ENCODE measurements at regions not wholly inside any gene's neighbourhood (a gene's known extent, or its start where the extent isn't known, plus 50 kb on each side); places are given as distances from the start of the nearest gene placed in this dataset.
"Not testable (repeated sequence)": the region's sequence is repeated elsewhere in the genome, so short reads cannot be mapped to it uniquely, and the experiment has no call there.

DNA sequence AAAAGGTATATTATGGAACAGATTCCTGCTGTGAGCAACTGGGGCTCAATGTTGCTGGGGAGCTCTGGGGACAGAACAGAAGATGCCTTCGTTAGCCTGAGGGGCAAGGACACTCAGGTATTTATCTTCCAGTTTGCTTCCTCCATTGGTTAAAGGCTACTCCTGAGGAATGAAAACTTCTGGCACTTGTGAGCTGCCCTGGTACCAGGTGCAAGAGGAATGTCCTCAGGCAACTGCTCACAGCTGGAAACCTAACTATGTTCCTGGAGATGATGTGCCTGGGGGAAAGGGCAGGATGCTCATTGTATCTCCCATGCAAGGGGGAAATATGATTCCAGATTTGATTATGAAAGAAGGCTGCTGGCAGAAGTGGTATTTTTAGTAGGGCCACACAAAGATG lies 54.0 kb upstream of the BBX start:
- no peak for DNase-seq (ENCODE audit: low spot score)

GRCh38 chr3:107470496-107470895 lies 52.3 kb upstream of the BBX start:
- DNase-seq (ENCODE audit: low spot score): not testable (repeated sequence)

All from left forelimb (tissue), 1 donor.